GM12874 (cell line): ENCODE measurements at regions not wholly inside any gene's neighbourhood (a gene's known extent, or its start where the extent isn't known, plus 50 kb on each side); places are given as distances from the start of the nearest gene placed in this dataset.

Experiments
- TF ChIP-seq, protein P1 (sequence below): IDR thresholded peaks from 2 replicates; pipeline ENCODE4 v1.5.1; 2011; ENCODE audit warnings: low read depth, mild to moderate bottlenecking, control low read depth, low read length, moderate library complexity; ENCODE audit not compliant: insufficient read depth

DNA sequence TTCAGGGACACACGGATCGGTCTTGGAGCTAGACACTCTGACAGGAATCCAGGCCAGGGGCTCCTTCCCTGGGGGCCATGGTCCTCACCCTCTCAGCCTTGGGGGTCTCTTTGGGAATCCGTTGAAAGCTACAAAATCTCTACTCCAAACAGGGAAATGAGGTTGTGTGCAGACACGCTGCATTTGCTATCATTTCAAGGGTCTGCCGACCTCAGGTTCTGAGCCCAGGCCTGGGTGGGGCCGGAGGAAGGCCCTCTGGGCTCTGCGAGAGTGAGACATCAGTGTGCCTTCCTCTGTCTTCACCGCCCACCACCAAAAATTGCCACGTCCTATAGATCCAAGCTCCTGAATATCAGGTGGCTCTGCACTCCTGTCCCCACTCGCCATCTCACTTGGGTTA, 74.4 kb upstream of the FGF3 start:
- TF ChIP-seq, protein P1, sequence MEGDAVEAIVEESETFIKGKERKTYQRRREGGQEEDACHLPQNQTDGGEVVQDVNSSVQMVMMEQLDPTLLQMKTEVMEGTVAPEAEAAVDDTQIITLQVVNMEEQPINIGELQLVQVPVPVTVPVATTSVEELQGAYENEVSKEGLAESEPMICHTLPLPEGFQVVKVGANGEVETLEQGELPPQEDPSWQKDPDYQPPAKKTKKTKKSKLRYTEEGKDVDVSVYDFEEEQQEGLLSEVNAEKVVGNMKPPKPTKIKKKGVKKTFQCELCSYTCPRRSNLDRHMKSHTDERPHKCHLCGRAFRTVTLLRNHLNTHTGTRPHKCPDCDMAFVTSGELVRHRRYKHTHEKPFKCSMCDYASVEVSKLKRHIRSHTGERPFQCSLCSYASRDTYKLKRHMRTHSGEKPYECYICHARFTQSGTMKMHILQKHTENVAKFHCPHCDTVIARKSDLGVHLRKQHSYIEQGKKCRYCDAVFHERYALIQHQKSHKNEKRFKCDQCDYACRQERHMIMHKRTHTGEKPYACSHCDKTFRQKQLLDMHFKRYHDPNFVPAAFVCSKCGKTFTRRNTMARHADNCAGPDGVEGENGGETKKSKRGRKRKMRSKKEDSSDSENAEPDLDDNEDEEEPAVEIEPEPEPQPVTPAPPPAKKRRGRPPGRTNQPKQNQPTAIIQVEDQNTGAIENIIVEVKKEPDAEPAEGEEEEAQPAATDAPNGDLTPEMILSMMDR: no peak

DNA sequence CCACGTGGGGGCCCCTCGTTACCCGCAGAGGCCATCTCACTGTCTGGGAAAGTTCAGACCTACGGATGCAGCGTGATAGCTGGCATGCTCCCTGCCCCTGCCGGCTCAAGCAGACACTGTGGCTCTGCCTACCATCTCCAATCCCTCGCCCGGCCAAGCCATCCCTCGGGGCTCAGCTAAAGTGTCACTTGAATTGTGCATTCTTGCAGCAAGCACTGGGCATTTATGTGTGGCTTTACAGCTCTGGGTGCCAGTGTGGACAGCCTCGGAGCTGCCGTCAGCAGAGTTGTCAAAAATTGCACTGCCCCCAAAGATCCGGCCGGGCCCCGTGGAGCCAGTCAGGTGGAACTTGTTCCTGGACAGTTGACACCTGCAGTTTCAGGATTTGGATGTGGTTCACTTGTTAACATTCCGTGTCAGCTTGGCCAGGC, 75.0 kb upstream of the FGF3 start:
- TF ChIP-seq, protein P1: no peak

DNA sequence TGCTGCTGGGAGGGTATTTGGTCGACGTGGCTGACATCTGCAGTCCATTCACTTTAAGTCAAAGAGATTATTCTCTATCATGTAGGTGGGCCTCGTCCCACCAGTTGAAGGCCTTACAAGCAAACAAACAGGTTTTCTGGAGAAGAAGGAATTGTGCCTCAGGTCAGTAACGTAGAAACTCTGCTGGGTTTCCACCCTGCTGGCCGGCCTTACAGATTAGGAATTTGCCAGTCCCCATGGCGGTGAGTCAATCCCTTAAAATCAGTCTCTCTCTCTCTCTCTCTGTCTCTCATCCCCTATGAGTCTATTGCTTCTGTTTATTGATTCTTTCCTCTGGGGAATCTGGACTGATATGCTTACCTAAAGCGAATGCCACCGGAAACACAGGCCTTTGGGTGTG, 75.4 kb upstream of the FGF3 start:
- TF ChIP-seq, protein P1: no peak

DNA sequence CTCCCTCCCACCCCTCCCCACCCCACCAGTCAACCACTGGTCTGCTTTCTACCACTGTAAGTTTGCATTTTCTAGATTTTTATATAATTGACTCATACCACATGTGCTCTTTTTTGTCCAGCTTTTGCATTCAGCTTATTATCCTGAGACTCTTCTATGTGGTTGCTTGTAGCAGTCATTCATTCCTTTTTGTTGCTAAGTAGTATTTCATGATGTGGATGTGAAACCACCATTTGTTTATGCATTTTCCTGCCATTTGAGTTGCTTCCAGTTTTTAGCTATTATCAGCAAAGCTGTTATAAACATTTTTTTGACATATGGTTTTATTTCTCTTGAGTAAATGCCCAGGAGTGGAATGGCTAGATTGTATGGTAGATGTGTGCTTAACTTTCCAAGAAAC, 77.0 kb upstream of the FGF3 start:
- TF ChIP-seq, protein P1: no peak

DNA sequence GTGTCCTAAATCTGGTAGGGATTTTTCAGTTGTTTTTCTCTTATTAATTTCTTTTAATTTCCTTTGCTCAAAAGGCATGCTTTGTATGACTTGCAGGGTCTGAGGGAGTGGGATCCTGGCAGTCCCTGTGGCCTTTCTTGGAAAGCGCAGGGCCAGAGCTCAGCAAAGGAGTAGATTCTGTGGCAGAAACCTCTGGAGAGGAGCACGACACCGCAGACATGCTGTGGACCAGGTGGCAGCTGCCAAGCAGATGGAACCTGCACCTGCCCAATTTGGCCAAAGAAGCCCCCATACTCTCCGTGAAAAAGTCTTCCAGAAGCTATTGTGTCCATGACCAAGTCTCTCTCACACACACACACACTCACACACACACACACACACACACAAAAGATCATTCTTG, 78.9 kb upstream of the FGF3 start:
- TF ChIP-seq, protein P1: no peak

DNA sequence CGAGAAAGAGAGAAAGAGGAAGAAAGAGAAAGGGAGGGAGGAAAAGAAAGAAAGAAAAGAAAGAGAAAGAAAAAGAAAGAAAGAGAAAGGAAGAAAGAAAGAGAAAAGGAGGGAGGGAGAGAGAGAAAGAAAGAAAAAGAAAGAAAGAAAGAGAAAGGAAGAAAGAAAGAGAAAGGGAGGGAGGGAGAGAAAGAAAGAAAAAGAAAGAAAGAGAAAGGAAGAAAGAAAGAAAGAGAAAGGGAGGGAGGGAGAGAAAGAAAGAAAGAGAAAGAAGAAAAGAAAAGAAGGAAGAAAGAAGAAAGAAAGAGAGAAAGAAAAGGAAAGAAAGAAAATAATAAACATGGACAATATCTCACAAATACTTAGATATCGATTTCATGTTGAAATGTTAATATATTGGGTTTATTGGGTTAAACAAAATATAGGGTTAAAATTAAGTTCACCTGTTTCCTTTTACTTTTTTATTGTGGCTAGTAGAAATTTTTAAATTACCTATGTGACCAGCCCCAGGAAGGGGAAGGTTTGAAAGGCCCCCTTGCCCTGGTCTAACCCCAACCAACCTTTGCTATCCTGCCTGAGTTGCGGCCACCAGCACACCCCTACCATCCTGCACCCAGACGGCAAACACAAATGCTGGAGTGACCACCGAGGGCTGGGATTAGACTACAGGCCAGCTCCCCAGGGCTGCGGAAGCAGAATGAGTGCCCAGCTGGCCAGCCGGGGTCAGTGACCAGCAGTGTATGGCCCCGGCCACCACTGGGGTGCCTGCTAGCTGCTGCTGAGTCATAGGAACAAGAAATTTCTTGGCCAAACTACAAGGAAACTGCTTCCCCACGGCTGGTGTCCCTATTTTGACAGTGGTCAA, 81.0 kb upstream of the FGF3 start:
- TF ChIP-seq, protein P1: no peak

DNA sequence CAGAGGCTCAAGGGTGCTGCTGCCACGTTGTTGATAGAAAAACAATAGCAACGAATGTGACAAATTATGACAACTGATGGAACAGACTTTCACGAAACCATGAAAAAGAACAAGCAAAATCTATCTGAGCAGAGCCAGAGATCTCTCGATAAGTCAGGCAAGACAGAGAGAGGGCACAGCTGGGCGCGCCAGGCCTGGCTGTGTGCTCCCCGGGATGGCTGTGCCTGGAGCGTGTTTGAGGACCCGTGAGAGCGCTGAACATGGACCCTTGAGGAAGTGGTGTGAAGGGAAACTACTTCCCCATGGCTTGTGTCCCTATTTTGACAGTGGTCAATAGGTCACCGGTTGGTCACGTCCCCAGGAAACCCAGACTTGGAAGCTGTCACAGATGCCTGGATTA, 83.1 kb upstream of the FGF3 start:
- TF ChIP-seq, protein P1: no peak
